ENCODE measurements at regions not wholly inside any gene's neighbourhood (a gene's known extent, or its start where the extent isn't known, plus 50 kb on each side); places are given as distances from the start of the nearest gene placed in this dataset.

DNA sequence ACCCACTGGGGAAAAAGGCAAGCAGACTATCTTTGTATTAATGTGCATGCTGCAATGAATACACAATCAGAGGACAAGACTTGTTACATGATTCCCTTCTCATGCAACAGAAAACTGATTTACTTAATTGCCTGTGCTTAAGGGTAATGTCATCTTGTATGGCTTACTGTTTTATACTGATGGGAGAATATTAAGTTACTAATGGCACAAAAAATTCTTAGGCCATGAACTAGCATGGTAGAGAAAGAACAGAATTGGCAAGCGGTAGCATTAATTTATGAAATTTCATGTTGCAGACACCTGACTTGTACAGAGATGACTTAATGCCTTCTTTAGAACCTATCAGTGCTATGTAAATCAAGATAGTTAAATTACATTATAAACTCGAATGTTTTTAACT is 282.3 kb downstream of the CNTN3 start:
- H3K36me3 ChIP-seq, result no peaks in the 10 kb centered on the region
- no peaks in the 10 kb centered on the region for H3K4me1 ChIP-seq
- H3K4me3 ChIP-seq, result no peak overlapping the region
- no peak for TF ChIP-seq CTCF (IDR thresholded peaks at IDR 0.05)
- TF ChIP-seq POLR2A (IDR thresholded peaks at IDR 0.05), result no peak
- no peaks in the 10 kb centered on the region for H3K27me3 ChIP-seq
- DNase-seq, result no peak
- H3K9me3 ChIP-seq, result no peaks in the 10 kb centered on the region
- 69 to 72% methylated on average over 2 of the region's 2 CpGs for WGBS, 2 donors
- intact Hi-C loops (cut with DNase I), result no loop called here
- H3K27ac ChIP-seq, result no peak overlapping the region

- Histone ChIP-seq H3K27me3 (no peaks in the 10 kb centered on the region), H3K36me3 (no peaks in the 10 kb centered on the region), H3K27ac (no peak overlapping the region), H3K4me1 (no peaks in the 10 kb centered on the region), H3K4me3 (no peak overlapping the region), H3K9me3 (no peaks in the 10 kb centered on the region)
- DNase-seq, result no peak
- intact Hi-C loops (cut with DNase I), result no loop called here
- no peak for TF ChIP-seq POLR2A (IDR thresholded peaks at IDR 0.05)
- no peak for TF ChIP-seq CTCF (IDR thresholded peaks at IDR 0.05)
- 67 to 80% methylated on average over 2 of the region's 2 CpGs for WGBS, 2 donors
Observed at GRCh38 chr3:74331711-74332110, 282.7 kb downstream of the CNTN3 start.

- H3K9me3 ChIP-seq, result no peaks in the 10 kb centered on the region
- no peaks in the 10 kb centered on the region for H3K4me1 ChIP-seq
- H3K27me3 ChIP-seq, result no peaks in the 10 kb centered on the region
- H3K27ac ChIP-seq, result no peak overlapping the region
- no peaks in the 10 kb centered on the region for H3K36me3 ChIP-seq
- no peak overlapping the region for H3K4me3 ChIP-seq
- DNase-seq, result no peak
- intact Hi-C loops (cut with DNase I), result no loop called here
- TF ChIP-seq POLR2A (IDR thresholded peaks at IDR 0.05) (no peak), CTCF (IDR thresholded peaks at IDR 0.05) (no peak)
Observed at GRCh38 chr3:74329096-74329495, 285.4 kb downstream of the CNTN3 start.

DNA sequence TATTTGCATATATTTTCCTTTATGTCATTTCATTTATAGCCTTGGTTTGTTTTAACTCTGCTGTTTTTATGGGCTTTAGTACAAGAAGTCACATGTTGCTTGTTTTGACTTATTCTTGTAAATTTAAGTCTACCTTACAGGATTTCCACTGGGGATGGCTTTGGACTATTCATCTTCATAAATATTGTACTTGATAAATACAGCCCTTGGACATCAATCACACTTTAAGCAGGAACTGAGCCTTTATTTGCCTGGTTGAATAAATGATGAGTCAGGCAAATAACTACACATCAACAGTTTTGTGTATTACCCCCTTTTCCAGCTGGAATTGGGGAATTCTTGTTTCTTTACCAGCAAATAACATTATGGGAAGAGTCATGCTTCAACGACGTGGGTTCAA is 286.0 kb downstream of the CNTN3 start:
- Histone ChIP-seq H3K9me3 (no peaks in the 10 kb centered on the region), H3K4me1 (no peaks in the 10 kb centered on the region), H3K36me3 (no peaks in the 10 kb centered on the region), H3K4me3 (no peak overlapping the region), H3K27me3 (no peaks in the 10 kb centered on the region), H3K27ac (no peak overlapping the region)
- TF ChIP-seq CTCF (IDR thresholded peaks at IDR 0.05) (no peak), POLR2A (IDR thresholded peaks at IDR 0.05) (no peak)
- intact Hi-C loops (cut with DNase I), result no loop called here
- DNase-seq, result no peak
- 75 to 93% methylated on average over 2 of the region's 2 CpGs for WGBS, 2 donors

- Histone ChIP-seq H3K36me3 (no peaks in the 10 kb centered on the region), H3K27me3 (no peaks in the 10 kb centered on the region), H3K4me1 (no peaks in the 10 kb centered on the region), H3K27ac (no peak overlapping the region), H3K4me3 (no peak overlapping the region), H3K9me3 (peaks cover 0 to 6% (median 4%) of the 10 kb centered on the region in 3 donors)
- no peak for TF ChIP-seq CTCF (IDR thresholded peaks at IDR 0.05)
- no peak for TF ChIP-seq POLR2A (IDR thresholded peaks at IDR 0.05)
- no peak for DNase-seq
- intact Hi-C loops (cut with DNase I), result no loop called here
- 55 to 61% methylated on average over 3 of the region's 3 CpGs for WGBS, 2 donors
Observed at GRCh38 chr3:74315291-74315690, 299.2 kb downstream of the CNTN3 start.

Data from esophagus squamous epithelium (tissue), 5 donors.